ENCODE measurements at regions not wholly inside any gene's neighbourhood (a gene's known extent, or its start where the extent isn't known, plus 50 kb on each side); places are given as distances from the start of the nearest gene placed in this dataset.

- intact Hi-C loops (cut with DNase I) = loop anchor here in 1 of 2 donors (10.0 kb wide), 1 partner anchor 64 kb away; no protein-coding TSS in a partner anchor
- DNase-seq = no peak
- ATAC-seq = no peak
Observed at GRCh38 chr5:73278693-73279092, 105.7 kb downstream of the TMEM174 start.

- peak; percentile 29 for DNase-seq
- peak; percentile 75 to 76 for ATAC-seq
- intact Hi-C loops (cut with DNase I) = loop anchor here in 1 of 2 donors (10.0 kb wide), 1 partner anchor 60 kb away; no protein-coding TSS in a partner anchor
Observed at GRCh38 chr5:73274881-73275663, 102.1 kb downstream of the TMEM174 start.

GRCh38 chr5:73274121-73274520 is 101.1 kb downstream of the TMEM174 start:
- DNase-seq (no peak), ATAC-seq (no peak)
- intact Hi-C loops (cut with DNase I) = loop anchor here in 1 of 2 donors (10.0 kb wide), 1 partner anchor 59 kb away; no protein-coding TSS in a partner anchor

DNA sequence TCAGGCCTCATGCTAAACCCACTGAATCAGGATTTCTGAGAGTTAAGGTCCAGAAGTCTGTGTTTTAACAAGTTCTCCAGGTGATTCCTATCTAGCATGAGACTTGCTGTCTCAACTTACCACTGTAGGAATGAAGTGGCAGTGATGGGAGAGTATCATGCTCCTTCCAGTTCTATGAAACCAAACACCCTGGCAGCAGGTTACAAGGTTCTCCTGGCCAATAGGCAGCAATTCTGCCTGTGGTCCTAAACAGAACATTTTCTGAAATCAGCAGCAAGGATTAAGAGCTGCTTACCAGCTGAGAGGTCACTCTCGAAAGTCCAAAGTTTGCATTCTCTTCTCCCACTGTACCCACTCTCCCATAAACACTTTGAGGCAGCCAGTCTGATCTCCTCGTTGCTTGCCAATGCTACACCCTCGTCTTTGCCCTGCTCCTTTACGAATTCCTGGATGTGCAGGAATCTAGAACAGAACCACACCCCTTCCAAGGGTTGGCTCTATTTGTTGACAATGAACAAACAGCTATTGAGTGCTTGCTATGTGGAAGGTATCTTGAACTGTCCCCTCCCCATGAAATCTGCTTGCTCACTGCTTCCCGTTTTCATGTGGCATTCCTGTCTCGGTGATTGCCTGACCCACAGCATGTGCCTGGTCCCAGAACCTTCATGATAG is 100.5 kb downstream of the TMEM174 start:
- DNase-seq (no peak), ATAC-seq (no peak)
- intact Hi-C loops (cut with DNase I) = loop anchor here in 1 of 2 donors (10.0 kb wide), 1 partner anchor 59 kb away; no protein-coding TSS in a partner anchor

DNA sequence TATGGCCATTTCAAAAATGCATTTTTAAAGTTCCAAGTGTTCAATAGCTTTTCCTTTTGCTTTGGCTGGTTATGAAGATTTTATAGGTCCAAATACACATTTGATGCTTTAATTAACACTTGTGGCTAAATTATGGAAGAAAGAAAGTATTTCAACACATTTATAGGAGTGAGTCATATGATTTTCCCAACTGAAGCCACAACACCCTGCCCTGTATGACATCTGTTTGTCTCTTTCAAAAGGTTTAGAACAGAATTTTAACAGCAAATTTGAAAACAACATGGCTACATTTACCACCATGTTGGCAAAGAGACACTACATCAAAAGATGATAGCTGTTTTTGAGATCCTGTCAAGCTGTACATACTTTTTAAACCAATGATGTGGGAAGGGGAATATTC is 99.4 kb downstream of the TMEM174 start:
- ATAC-seq = no peak
- no peak for DNase-seq
- intact Hi-C loops (cut with DNase I) = loop anchor here in 1 of 2 donors (10.0 kb wide), 1 partner anchor 58 kb away; no protein-coding TSS in a partner anchor

DNA sequence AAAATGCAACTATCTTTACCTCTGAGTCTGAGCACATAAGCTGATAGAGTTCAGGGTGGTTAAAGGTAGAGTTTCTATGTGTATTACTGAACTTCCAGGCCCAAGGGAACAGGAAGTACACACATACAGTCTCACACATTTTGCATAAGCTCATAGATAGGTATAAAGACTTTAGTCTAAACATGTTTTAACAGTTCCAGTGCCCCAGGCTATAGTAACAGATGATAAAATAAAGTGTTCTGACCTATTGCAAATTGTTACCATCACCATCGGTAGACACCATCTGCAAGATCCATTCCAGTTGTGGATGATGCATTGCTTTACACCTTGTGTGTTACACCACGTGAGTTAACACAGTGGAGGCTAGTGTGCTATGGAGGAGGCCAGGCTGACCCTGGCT is 95.8 kb downstream of the TMEM174 start:
- DNase-seq (no peak), ATAC-seq (no peak)
- intact Hi-C loops (cut with DNase I) = no loop called here

DNA sequence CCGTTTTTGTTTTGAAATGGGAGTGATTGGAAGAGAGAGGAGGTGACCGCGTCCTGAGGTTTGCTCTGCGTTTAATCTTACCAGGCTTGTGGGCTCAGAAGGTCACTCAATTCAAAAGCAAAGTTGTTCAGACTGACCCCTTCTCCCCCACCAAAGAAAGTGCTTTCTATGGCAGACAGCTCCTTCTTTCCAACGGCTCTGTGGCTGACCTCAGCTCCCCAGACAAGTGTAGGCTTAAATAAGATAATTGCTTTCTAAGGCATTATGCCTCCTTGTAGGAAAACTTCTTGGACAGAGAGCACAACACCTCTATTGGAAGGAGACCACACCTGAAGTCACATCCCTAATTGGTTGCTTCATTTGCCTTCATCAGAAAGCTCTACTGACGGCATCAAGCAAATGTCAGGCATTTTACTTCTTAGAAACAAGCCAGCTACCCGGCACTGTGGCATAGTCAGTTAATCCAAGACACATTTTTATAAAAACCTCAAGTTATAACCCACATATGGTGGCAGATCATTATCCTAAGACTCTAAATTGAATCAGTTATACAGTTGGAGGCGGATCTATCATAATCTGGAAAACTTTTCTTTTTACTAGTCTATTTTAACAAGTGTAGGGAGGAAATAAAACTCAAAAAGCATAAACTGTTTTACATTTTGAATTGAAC is 94.9 kb downstream of the TMEM174 start:
- intact Hi-C loops (cut with DNase I) = no loop called here
- no peak for ATAC-seq

DNA sequence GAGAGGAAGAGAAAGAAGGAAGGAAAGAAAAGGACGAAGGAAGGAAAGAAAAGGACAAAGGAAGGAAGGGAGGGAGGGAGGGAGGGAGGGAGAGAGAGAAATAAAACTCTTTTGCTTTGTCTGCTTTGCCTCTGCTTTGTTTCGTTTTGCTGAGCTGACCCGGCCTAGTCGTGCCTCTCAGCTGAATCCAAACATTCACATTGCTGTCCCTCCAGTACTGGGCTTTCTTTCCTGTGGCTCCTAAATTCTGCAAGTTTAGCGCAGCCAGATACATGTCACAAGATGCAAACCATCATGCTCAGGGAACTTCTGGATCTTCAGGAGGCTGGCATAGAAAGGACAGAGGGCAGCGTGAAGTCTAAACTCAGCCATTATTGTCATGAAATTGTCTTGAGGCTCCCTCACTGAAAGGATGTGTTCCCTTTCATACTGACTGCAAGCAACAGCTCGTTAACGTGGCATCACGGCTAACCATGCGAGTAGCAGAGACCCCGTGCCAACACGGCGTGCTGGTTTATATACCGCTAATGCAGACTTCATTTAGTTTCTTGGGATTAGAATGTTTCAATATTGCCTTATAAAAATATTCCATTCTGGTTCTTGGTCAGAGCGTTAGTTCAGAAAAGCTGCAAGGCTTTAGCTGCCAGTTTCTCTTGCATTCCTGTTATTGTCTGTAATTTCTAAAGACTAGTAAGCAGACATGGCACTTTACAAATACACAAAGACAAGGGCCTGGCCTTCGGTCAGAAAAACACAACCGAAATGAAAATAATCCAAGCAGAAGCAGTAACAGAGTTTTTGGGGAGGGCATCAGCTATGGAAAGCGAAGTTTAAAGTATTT is 94.2 kb downstream of the TMEM174 start:
- DNase-seq (no peak), ATAC-seq (no peak)
- intact Hi-C loops (cut with DNase I) = no loop called here

More for the DNA sequence above, 94.9 kb downstream of the TMEM174 start:
- no peak for DNase-seq

GRCh38 chr5:73266176-73266738 is 93.3 kb downstream of the TMEM174 start:
- no peak for DNase-seq
- ATAC-seq = no peak
- intact Hi-C loops (cut with DNase I) = no loop called here

GRCh38 chr5:73265641-73266040 is 92.6 kb downstream of the TMEM174 start:
- intact Hi-C loops (cut with DNase I) = no loop called here
- no peak for ATAC-seq
- no peak for DNase-seq

- no peak for DNase-seq
- no peak for ATAC-seq
- intact Hi-C loops (cut with DNase I) = no loop called here
Observed at GRCh38 chr5:73264631-73265030, 91.6 kb downstream of the TMEM174 start.

GRCh38 chr5:73263001-73263710 is 90.2 kb downstream of the TMEM174 start:
- ATAC-seq = peak in 1 of 2 donors; percentile 34
- intact Hi-C loops (cut with DNase I) = no loop called here

DNA sequence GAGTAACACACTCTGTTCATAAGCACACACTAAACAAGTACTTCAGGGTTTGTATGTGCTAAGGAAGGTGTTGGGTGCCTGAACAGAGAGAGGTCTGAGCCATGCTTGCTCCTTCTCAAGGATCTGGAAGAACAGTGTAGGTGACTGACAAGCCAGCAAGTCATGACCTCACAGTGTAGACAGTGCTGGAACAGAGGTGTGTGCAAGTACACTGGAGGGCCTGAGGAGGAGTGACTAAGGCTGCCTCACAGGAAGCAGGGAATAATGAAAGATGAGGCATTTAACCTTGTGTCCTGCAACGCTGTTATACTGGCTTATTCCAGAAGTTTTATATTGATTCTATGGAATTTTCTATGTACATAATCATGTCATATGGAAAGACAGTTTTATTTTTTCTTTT is 83.9 kb downstream of the TMEM174 start:
- no peak for DNase-seq
- no peak for ATAC-seq
- intact Hi-C loops (cut with DNase I) = no loop called here

More at GRCh38 chr5:73263001-73263710, 90.2 kb downstream of the TMEM174 start:
- DNase-seq = no peak

- ATAC-seq (no peak), DNase-seq (no peak)
- intact Hi-C loops (cut with DNase I) = no loop called here
Observed at GRCh38 chr5:73256462-73256861, 83.5 kb downstream of the TMEM174 start.

DNA sequence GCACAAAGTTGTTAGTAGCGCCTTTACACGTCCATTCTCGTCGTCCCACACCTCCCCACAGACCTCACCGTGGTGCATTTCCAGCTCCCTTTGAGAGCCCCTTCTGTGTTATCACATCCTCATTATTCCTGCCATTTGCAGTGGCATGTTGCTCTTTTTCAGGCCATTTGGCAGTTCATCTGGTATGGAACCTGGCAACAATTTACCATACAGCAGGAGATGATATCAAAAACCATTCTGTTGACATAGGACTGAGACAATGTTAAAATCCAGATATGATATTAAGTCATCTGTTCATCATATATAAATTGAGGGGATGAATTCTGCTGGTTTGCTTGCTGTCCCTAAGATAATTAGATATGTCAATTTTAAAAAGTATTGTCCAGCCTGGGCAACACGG is 83.0 kb downstream of the TMEM174 start:
- ATAC-seq = no peak
- intact Hi-C loops (cut with DNase I) = no loop called here
- DNase-seq = no peak

- DNase-seq (no peak), ATAC-seq (no peak)
- intact Hi-C loops (cut with DNase I) = no loop called here
Observed at GRCh38 chr5:73254642-73255041, 81.6 kb downstream of the TMEM174 start.

DNA sequence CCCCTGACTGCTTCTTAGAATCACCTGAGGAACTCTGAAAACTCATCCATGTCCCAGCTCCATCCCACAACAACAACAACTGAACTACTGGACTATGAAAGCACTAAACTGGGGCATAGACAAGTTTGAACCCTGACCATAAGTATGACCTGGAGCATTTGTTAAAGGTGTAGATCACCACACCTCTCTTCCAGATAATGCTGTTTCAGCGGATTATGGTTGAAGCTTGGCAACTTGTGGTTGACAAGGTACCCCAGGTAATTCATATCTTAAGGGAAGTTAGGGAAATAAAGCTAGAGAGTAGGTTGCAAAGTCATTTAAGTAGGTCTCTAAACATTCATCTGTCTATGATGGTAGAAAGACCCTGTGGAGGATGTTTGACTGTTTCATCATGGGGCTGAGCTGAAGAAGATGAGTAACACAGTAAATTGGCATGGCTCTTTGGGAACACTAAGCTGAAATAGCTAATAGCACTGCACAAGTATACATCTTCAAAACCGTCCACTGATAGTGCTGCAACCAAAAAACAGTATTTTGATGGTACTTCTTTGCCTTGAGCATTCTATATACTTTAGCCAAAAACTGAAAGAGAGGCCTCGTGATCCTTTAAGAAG is 80.2 kb downstream of the TMEM174 start:
- ATAC-seq = no peak
- DNase-seq = no peak
- intact Hi-C loops (cut with DNase I) = no loop called here

DNA sequence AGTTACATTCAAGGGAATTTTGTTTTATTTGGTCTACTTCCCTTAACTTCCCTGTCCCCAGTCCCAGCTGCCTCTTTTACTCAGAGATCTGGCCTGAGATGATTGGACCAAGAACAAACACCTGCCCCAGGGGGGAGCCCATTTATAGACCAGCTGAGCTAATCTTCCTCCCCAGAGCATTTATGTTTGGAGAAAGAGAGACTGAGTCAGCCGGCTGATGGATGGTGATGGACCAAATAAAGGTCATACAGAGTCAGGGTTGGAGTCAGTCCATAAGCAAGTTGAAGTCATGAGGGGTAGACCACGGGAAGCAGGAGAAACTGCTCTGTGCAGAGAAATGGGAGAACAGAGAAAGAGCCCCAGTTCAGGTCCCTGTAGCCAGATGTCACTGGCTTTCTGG is 77.7 kb downstream of the TMEM174 start:
- ATAC-seq (no peak), DNase-seq (no peak)
- intact Hi-C loops (cut with DNase I) = no loop called here

All from left cardiac atrium (tissue), 4 donors.